ENCODE measurements at regions not wholly inside any gene's neighbourhood (a gene's known extent, or its start where the extent isn't known, plus 50 kb on each side); places are given as distances from the start of the nearest gene placed in this dataset.

DNA sequence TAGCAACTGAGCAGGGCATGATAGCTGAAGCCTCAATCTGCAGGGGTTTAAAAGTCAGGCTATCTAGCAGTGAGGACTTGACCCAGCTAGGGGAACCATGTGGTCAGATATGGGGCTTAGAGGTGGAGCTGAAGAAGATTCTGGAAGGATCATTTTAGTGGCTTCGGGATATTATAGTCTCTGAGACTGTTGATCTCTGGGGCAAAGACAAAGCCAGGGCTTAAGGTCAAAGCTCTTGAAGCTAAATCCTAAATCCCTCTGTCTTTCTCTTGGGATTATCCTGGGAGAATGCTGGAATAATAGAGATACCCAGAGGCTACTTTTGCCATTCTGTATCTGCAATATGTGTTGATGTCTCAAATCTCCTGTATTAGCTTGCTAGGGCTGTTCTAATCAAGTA, 132.2 kb downstream of the DHX35 start:
- TF ChIP-seq, protein P1, sequence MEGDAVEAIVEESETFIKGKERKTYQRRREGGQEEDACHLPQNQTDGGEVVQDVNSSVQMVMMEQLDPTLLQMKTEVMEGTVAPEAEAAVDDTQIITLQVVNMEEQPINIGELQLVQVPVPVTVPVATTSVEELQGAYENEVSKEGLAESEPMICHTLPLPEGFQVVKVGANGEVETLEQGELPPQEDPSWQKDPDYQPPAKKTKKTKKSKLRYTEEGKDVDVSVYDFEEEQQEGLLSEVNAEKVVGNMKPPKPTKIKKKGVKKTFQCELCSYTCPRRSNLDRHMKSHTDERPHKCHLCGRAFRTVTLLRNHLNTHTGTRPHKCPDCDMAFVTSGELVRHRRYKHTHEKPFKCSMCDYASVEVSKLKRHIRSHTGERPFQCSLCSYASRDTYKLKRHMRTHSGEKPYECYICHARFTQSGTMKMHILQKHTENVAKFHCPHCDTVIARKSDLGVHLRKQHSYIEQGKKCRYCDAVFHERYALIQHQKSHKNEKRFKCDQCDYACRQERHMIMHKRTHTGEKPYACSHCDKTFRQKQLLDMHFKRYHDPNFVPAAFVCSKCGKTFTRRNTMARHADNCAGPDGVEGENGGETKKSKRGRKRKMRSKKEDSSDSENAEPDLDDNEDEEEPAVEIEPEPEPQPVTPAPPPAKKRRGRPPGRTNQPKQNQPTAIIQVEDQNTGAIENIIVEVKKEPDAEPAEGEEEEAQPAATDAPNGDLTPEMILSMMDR (IDR thresholded peaks at IDR 0.05; ENCODE audit: insufficient read depth, low read length, poor library complexity, severe bottlenecking): no peak
- TF ChIP-seq EZH2phosphoT487 (conservative IDR thresholded peaks at IDR 0.05; ENCODE audit: low read length): no peak

Data from SU-DHL-6 (cell line).